ENCODE measurements at regions not wholly inside any gene's neighbourhood (a gene's known extent, or its start where the extent isn't known, plus 50 kb on each side); places are given as distances from the start of the nearest gene placed in this dataset.
"Not testable (repeated sequence)": the region's sequence is repeated elsewhere in the genome, so short reads cannot be mapped to it uniquely, and the experiment has no call there.

- DNase-seq (ENCODE audit: low read depth) = no peak
These were observed 542.8 kb downstream of the RFC3 start for GRCh38 chr13:34360702-34361101.

DNA sequence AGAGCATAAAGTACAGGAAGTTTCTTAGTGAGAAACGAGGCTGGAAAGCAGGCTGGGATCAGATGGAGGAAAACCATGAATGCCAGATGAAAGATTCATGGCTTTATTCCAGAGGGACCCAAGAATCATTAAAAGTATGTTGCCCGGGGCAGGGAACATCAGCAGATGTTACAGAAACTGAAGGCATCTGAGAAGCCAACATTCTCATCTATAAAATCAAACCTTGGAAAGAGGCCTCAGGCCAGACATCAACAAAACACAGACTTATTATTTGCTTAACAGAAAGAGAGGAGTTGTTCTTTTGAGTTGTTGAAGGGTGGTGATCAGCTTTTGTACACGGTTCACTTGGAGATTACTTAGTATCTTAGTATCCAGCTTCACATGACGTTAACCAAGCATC is 543.6 kb downstream of the RFC3 start:
- DNase-seq (ENCODE audit: low read depth) = peak; percentile 79

- DNase-seq (ENCODE audit: low read depth) = no peak
These were observed 545.3 kb downstream of the RFC3 start for GRCh38 chr13:34363266-34363665.

- no peak for DNase-seq (ENCODE audit: low read depth)
These were observed 546.7 kb downstream of the RFC3 start for GRCh38 chr13:34364633-34365032.

DNA sequence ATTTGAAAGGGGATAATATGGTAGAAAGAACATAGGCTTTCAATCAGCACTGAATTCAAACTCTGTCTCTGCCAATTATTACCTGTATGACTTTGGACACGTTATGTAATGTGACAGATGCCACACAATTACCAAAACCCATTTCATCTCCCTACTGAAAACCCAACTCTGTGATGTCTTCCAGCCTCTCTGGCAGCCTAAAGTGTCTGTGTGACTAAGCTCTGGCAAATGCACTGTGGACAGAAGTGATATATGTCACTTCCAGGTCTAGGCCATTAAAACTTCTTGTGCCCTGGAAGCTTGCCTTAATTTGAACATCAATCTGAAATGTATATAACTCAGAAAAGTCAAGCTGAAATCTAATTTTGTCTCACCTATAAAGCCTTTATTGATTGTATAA is 552.0 kb downstream of the RFC3 start:
- DNase-seq (ENCODE audit: low read depth) = no peak

GRCh38 chr13:34371108-34371507 is 553.2 kb downstream of the RFC3 start:
- no peak for DNase-seq (ENCODE audit: low read depth)

GRCh38 chr13:34371645-34372395 is 553.9 kb downstream of the RFC3 start:
- no peak for DNase-seq (ENCODE audit: low read depth)

GRCh38 chr13:34372581-34372980 is 554.6 kb downstream of the RFC3 start:
- no peak for DNase-seq (ENCODE audit: low read depth)

- no peak for DNase-seq (ENCODE audit: low read depth)
These were observed 558.5 kb downstream of the RFC3 start for GRCh38 chr13:34376483-34376882.

DNA sequence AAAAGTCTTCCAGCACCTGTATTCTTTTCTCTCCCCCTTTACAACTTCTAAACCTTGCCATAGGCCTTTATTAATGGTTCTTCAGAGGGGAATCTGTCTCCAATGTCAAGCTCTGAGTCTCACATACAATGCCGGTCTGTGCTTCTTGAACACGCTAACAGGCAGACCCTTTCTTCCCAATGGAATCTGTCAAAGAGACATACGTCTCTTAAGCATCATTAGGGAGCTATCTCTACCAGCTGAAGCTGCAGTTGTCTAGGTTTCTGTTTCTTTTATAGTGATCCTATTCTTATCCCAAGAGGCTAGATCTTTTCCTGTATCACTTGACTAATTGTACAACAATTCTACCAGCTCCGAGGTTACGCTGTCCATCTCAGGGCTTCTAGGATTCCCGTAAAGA is 560.8 kb upstream of the NBEA start:
- DNase-seq (ENCODE audit: low read depth) = no peak

DNA sequence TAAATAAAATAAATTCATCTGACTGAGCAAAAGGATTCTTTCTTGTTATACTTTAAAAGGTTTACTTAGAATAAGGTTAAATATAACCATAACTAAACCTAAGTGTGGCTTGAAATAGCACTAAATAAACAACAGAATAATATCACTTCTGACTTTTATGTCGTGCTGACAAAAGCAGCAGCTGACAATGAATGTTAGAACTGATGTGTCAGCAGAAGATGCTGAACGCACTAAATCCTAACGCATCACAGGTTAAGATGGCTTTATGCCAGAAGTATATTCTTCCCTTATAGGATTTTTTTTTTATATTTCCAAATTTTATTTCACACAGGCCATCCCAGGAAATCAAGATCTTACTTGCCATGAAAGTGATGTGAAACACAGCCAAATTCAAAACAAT is 558.3 kb upstream of the NBEA start:
- DNase-seq (ENCODE audit: low read depth) = no peak

- DNase-seq (ENCODE audit: low read depth) = not testable (repeated sequence)
These were observed 555.8 kb upstream of the NBEA start for GRCh38 chr13:34386229-34386628.

- no peak for DNase-seq (ENCODE audit: low read depth)
These were observed 551.0 kb upstream of the NBEA start for GRCh38 chr13:34391076-34391475.

- DNase-seq (ENCODE audit: low read depth) = no peak
These were observed 540.4 kb upstream of the NBEA start for GRCh38 chr13:34401696-34402095.

GRCh38 chr13:34405410-34406181 is 536.5 kb upstream of the NBEA start:
- DNase-seq (ENCODE audit: low read depth) = no peak

DNA sequence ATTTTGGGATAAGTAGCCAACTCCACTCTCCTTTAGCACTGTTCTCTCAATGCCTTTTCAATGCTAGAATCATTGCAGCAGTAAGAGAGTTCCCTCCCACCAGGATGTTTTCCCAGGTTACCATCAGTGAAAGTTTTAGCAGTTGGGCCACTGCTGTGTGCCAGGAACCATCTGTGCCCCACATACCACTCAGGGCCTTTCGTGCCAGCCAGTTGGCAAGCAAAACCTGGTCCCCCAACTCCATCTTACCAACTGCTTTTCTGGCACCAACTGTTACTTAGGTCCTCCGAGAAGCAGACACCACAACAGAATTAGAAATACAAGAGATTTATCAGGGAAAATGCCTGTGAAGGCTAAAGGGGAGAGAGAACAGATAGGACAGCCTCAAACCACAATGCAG is 533.4 kb upstream of the NBEA start:
- no peak for DNase-seq (ENCODE audit: low read depth)

DNA sequence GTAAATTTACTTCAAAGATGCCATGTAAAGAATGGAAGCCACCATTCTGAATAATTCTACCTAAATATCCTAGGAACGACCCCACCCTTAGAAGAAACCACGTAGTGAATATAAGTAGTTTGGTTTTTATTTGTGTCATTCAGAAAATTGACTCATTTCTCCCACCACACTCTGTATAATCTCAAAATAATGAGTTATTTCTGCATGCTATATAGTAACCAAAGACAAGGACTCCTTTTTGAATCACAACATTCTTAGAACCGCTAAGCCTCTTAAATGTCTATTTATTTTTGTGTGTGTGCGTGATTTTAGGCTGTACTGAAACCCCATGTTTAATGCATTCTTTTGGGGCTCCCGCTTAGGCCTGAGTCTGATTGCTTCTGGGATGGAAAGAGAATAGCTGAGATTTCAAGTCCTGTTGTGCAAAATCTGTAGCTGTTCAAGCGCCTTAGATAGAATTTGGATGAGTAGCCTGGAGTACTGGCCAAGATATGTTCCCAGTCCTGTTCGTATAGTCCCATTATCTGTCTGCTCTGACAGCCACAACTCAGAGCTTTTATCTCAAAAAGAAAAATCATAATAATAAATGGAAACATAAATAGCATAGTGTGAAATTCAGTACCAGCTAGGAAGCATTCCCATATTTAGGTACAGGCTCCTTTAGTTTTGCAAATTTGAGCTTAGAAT is 532.4 kb upstream of the NBEA start:
- DNase-seq (ENCODE audit: low read depth) = no peak

- DNase-seq (ENCODE audit: low read depth) = peak; percentile 8
These were observed 531.4 kb upstream of the NBEA start for GRCh38 chr13:34410678-34411077.

GRCh38 chr13:34411177-34411576 is 530.9 kb upstream of the NBEA start:
- DNase-seq (ENCODE audit: low read depth) = no peak

DNA sequence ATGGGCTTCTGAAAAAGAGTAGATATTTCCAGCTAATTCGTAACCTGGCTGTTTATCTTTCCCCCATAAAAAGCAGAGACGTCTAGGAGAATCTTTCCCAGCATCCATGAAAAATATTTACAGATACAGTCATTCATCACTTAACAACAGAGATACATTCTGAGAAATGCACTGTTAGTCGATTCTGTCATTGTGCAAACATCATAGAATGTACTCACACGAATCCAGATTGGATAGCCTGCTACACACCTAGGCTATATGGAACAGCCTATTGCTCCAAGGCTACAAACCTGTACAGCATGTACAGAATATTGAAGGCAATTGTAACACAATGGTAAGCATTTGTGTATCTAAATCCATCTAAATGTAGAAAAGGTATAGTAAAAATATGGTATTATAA is 530.2 kb upstream of the NBEA start:
- no peak for DNase-seq (ENCODE audit: low read depth)

- no peak for DNase-seq (ENCODE audit: low read depth)
These were observed 529.8 kb upstream of the NBEA start for GRCh38 chr13:34412295-34412694.

- no peak for DNase-seq (ENCODE audit: low read depth)
These were observed 529.2 kb upstream of the NBEA start for GRCh38 chr13:34412817-34413375.
